ENCODE measurements at regions not wholly inside any gene's neighbourhood (a gene's known extent, or its start where the extent isn't known, plus 50 kb on each side); places are given as distances from the start of the nearest gene placed in this dataset.

DNA sequence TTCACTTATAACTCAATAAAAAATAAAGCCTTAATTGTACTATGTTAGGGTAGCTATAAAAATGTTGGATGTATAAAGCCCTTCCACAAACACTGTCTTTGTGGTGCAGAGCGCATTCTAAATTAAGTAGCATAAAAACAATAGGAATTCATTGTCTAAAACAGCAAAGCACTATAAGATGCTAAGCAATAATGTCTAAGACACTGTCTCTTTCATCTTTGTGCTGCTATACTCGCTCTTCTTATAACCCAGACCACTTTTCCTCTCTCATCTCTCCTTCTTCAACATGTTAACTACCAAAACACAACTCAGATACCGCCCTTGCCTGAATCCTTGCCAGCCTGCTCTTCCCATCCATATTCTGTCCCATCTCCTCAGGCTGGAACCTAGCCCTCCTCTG lies 170.0 kb downstream of the CENPC start:
- no peaks in the 10 kb centered on the region for H3K9me3 ChIP-seq (ENCODE audit: control insufficient read depth in 4 of 4, insufficient read depth in 3 of 4, low read length in 3 of 4)
- 86 to 87% methylated on average over 3 of the region's 3 CpGs for WGBS, 2 donors
- TF ChIP-seq, protein P1, sequence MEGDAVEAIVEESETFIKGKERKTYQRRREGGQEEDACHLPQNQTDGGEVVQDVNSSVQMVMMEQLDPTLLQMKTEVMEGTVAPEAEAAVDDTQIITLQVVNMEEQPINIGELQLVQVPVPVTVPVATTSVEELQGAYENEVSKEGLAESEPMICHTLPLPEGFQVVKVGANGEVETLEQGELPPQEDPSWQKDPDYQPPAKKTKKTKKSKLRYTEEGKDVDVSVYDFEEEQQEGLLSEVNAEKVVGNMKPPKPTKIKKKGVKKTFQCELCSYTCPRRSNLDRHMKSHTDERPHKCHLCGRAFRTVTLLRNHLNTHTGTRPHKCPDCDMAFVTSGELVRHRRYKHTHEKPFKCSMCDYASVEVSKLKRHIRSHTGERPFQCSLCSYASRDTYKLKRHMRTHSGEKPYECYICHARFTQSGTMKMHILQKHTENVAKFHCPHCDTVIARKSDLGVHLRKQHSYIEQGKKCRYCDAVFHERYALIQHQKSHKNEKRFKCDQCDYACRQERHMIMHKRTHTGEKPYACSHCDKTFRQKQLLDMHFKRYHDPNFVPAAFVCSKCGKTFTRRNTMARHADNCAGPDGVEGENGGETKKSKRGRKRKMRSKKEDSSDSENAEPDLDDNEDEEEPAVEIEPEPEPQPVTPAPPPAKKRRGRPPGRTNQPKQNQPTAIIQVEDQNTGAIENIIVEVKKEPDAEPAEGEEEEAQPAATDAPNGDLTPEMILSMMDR (IDR thresholded peaks at IDR 0.05; ENCODE audit: control extremely low read depth, extremely low read depth) = no peak
- no peak overlapping the region for H3K4me3 ChIP-seq
- H3K4me1 ChIP-seq (ENCODE audit: control insufficient read depth in 5 of 5, insufficient read depth in 5 of 5, low read length in 5 of 5) = no peaks in the 10 kb centered on the region
- no peak overlapping the region for H3K27ac ChIP-seq (ENCODE audit: low read depth in 1 of 2, low read length in 1 of 2)
- no peaks in the 10 kb centered on the region for H3K27me3 ChIP-seq (ENCODE audit: control insufficient read depth in 3 of 3, insufficient read depth in 3 of 3, low read length in 2 of 3)
- no peak overlapping the region for H3K9ac ChIP-seq (ENCODE audit: insufficient read depth in 1 of 2, low read length in 2 of 2)
- ATAC-seq (ENCODE audit: insufficient read depth, low FRiP score) (no peak), DNase-seq (no peak)
- no peaks in the 10 kb centered on the region for H3K36me3 ChIP-seq (ENCODE audit: control insufficient read depth in 4 of 4, insufficient read depth in 4 of 4, low read length in 4 of 4)

DNA sequence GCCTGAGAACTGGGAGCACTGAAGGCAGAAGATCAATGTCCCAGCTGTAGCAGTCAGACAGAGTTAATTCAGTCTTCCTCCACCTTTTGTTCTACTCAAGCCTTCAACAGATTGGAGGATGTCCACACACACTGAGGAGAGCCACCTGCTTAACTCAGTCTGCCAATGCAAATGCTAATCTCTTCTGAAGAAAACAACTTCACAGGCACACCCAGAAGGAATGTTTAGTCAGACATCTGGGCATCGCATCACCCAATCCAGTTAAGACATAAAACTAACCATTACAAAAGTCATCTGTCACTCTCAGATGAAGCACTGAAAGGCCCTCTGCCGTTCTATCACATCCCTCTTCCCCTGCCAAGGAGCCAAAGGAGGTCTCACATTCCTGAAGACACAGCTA lies 173.7 kb downstream of the CENPC start:
- no peaks in the 10 kb centered on the region for H3K27me3 ChIP-seq (ENCODE audit: control insufficient read depth in 3 of 3, insufficient read depth in 3 of 3, low read length in 2 of 3)
- no peak overlapping the region for H3K4me3 ChIP-seq
- no peak overlapping the region for H3K27ac ChIP-seq (ENCODE audit: low read depth in 1 of 2, low read length in 1 of 2)
- no peaks in the 10 kb centered on the region for H3K36me3 ChIP-seq (ENCODE audit: control insufficient read depth in 4 of 4, insufficient read depth in 4 of 4, low read length in 4 of 4)
- 52 to 89% methylated on average over 2 of the region's 2 CpGs for WGBS, 2 donors
- no peaks in the 10 kb centered on the region for H3K9me3 ChIP-seq (ENCODE audit: control insufficient read depth in 4 of 4, insufficient read depth in 3 of 4, low read length in 3 of 4)
- no peak overlapping the region for H3K9ac ChIP-seq (ENCODE audit: insufficient read depth in 1 of 2, low read length in 2 of 2)
- DNase-seq (no peak), ATAC-seq (ENCODE audit: insufficient read depth, low FRiP score) (no peak)
- TF ChIP-seq, protein P1 (IDR thresholded peaks at IDR 0.05; ENCODE audit: control extremely low read depth, extremely low read depth) = no peak
- no peaks in the 10 kb centered on the region for H3K4me1 ChIP-seq (ENCODE audit: control insufficient read depth in 5 of 5, insufficient read depth in 5 of 5, low read length in 5 of 5)

- DNase-seq = no peak
These were observed 178.9 kb downstream of the CENPC start for GRCh38 chr4:67366311-67366861.

More at GRCh38 chr4:67366311-67366861, 178.9 kb downstream of the CENPC start:
- no peak for ATAC-seq (ENCODE audit: insufficient read depth, low FRiP score)
- 73 to 88% methylated on average over 3 of the region's 3 CpGs for WGBS, 2 donors
- no peak overlapping the region for H3K27ac ChIP-seq (ENCODE audit: low read depth in 1 of 2, low read length in 1 of 2)
- no peaks in the 10 kb centered on the region for H3K36me3 ChIP-seq (ENCODE audit: control insufficient read depth in 4 of 4, insufficient read depth in 4 of 4, low read length in 4 of 4)
- H3K4me3 ChIP-seq = no peak overlapping the region
- H3K9me3 ChIP-seq (ENCODE audit: control insufficient read depth in 4 of 4, insufficient read depth in 3 of 4, low read length in 3 of 4) = peaks cover 0 to 8% (median 0%) of the 10 kb centered on the region in 4 donors
- H3K4me1 ChIP-seq (ENCODE audit: control insufficient read depth in 5 of 5, insufficient read depth in 5 of 5, low read length in 5 of 5) = no peaks in the 10 kb centered on the region
- TF ChIP-seq, protein P1 (IDR thresholded peaks at IDR 0.05; ENCODE audit: control extremely low read depth, extremely low read depth) = no peak
- H3K9ac ChIP-seq (ENCODE audit: insufficient read depth in 1 of 2, low read length in 2 of 2) = no peak overlapping the region
- H3K27me3 ChIP-seq (ENCODE audit: control insufficient read depth in 3 of 3, insufficient read depth in 3 of 3, low read length in 2 of 3) = no peaks in the 10 kb centered on the region

All from lung (tissue), 11 donors.